HG02798 (cell line): ENCODE measurements at regions not wholly inside any gene's neighbourhood (a gene's known extent, or its start where the extent isn't known, plus 50 kb on each side); places are given as distances from the start of the nearest gene placed in this dataset.

ENCODE experiments used
- ATAC-seq: cut with Tn5 transposase; IDR thresholded peaks from one replicate; pipeline ENCODE4 v1.9.1; 2021; ENCODE audit warnings: mild to moderate bottlenecking; ENCODE audit not compliant: unreplicated experiment, poor library complexity

GRCh38 chr16:48105976-48106375 lies 49.8 kb downstream of the ABCC12 start:
- ATAC-seq: no peak

- ATAC-seq: no peak
These were observed 50.3 kb downstream of the ABCC12 start for GRCh38 chr16:48105456-48105855.

- no peak for ATAC-seq
These were observed 52.2 kb downstream of the ABCC12 start for GRCh38 chr16:48103591-48103990.

GRCh38 chr16:48102083-48103008 lies 53.4 kb downstream of the ABCC12 start:
- ATAC-seq: no peak

GRCh38 chr16:48101069-48101674 lies 54.6 kb downstream of the ABCC12 start:
- ATAC-seq: peak; percentile 81

- ATAC-seq: no peak
These were observed 56.3 kb downstream of the ABCC12 start for GRCh38 chr16:48099455-48099854.

- ATAC-seq: no peak
These were observed 57.3 kb downstream of the ABCC12 start for GRCh38 chr16:48098472-48098871.

GRCh38 chr16:48091117-48091516 lies 64.7 kb downstream of the ABCC12 start:
- ATAC-seq: no peak

- ATAC-seq: no peak
These were observed 66.6 kb downstream of the ABCC12 start for GRCh38 chr16:48089053-48089792.

- ATAC-seq: no peak
These were observed 68.2 kb downstream of the ABCC12 start for GRCh38 chr16:48087639-48088038.

- no peak for ATAC-seq
These were observed 69.4 kb downstream of the ABCC12 start for GRCh38 chr16:48086422-48086821.

- no peak for ATAC-seq
These were observed 70.1 kb downstream of the ABCC12 start for GRCh38 chr16:48085729-48086128.

GRCh38 chr16:48084826-48085225 lies 71.0 kb downstream of the ABCC12 start:
- no peak for ATAC-seq

GRCh38 chr16:48082516-48082915 lies 73.3 kb downstream of the ABCC12 start:
- ATAC-seq: no peak

GRCh38 chr16:48081656-48082055 lies 74.1 kb downstream of the ABCC12 start:
- no peak for ATAC-seq

- no peak for ATAC-seq
These were observed 79.3 kb downstream of the ABCC12 start for GRCh38 chr16:48076455-48077012.

- ATAC-seq: no peak
These were observed 80.4 kb downstream of the ABCC12 start for GRCh38 chr16:48075398-48075797.

- ATAC-seq: no peak
These were observed 88.4 kb downstream of the ABCC12 start for GRCh38 chr16:48067388-48067787.

GRCh38 chr16:48064971-48065370 lies 90.8 kb downstream of the ABCC12 start:
- no peak for ATAC-seq

GRCh38 chr16:48062681-48063080 lies 93.1 kb downstream of the ABCC12 start:
- ATAC-seq: no peak

- ATAC-seq: no peak
These were observed 95.9 kb downstream of the ABCC12 start for GRCh38 chr16:48059936-48060335.
